NCI-H2029 treated with DMSO at 0.1 percent for 48 hours (cell line): ENCODE measurements at regions not wholly inside any gene's neighbourhood (a gene's known extent, or its start where the extent isn't known, plus 50 kb on each side); places are given as distances from the start of the nearest gene placed in this dataset.

Experiments
- DNase-seq: peaks from one replicate; lab custom pipeline; 2025; lab: John Stamatoyannopoulos, UW

DNA sequence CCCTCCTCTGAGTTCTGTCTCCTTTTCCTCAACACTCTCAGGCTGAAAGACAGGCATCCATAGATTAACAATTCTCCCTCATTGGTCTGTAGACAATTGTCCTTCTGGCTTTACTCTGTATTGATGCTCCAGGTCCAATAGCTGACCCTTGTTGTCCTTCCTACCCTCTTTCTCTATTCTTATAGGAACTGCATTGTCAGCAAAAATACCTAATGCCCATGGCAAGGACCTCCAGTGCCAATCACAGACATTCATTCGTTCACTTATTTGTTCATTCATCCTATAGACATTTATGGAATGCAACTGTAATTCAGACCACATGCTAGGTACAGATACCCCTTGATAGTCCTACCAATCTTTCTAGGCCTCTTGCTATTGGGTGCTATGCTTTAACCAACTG, 69.8 kb upstream of the DTNA start:
- no peak for DNase-seq

DNA sequence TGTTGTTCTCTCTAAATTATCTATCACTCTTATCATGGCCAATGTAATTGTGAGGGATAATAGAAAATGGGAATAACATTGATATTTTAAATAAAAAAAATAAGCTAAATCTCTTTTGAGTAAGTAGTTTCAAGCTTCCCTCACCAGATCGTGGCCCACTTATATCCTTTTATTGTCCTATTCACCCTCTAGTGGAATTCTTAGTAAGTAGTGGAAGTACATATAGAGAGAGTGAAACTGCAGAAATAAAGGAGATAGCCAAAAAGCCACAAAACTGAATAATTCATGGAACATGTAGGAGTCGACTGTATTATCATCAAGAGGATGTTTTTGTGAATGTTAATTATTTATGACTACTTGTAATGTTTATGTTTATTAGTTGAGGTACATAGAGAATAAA, 66.1 kb upstream of the DTNA start:
- DNase-seq: no peak

DNA sequence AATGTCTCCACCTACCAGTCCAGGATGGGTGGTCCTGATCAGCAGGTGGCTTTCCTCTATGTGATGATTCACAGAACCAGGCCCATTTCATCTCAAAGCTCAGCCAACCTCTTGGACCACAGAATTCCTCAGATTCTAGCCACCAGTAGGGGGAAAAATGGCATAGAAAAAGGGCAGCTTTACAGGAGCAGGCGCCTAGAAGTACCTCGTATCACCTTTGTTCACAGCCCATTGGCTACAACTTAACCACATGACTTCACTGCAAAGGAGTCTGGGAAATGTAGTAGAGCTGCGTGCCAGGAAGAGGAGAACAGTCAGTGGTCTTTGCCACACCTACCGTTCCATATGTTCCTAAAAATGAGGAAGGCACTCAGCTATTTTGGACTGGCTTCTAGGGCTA, 62.8 kb upstream of the DTNA start:
- no peak for DNase-seq

DNA sequence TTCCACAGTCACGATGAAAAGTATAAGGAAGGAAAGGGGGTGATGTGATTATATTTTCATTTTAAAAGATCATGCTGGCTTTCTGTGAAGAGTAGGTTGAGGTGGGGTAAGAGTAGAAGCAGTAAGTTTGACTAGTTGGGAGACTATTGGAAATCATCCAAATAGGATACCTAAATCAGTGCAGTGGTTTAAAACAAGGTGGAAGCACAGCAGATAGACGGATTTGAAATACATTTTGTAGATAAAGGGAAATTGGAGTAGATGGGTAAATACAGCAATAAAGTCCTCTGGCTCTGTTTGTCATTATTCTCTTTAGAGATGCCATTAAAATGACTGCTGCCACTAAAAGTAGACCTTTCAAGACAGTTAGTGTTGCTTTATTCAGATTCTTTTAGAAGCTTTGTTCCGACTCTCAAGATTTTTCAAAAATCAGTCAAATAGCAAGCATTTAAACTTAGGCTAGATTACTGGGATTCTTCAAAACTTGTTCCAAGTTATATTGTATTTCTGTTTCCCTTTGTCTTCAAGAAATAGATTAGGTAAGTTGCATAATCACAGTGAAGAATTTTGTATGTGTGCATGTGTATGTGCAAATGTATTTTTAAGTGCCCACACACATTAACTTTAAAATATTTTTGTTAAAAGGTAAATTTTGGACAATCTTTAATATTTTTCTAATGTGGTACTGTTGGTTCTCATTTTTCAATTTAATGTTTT, 61.7 kb upstream of the DTNA start:
- DNase-seq: no peak

DNA sequence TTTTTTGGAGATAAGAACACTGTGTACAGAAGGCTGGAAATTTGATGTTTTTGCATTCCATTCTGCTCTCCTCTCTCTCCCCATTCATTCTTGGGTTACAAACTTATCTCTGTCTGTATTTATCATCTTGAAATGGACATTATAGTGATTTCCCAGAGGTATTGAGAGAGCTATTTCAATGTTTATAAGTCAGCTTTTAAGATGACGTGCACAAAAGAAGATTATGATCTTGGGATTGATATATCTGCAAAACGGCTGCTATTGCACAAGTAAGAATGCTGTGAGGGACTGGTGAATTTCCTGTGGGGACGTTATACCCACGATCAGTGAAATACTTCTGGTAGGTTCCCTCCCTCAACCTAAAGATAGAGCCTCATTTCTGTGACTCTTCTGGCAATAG, 61.0 kb upstream of the DTNA start:
- DNase-seq: no peak

DNA sequence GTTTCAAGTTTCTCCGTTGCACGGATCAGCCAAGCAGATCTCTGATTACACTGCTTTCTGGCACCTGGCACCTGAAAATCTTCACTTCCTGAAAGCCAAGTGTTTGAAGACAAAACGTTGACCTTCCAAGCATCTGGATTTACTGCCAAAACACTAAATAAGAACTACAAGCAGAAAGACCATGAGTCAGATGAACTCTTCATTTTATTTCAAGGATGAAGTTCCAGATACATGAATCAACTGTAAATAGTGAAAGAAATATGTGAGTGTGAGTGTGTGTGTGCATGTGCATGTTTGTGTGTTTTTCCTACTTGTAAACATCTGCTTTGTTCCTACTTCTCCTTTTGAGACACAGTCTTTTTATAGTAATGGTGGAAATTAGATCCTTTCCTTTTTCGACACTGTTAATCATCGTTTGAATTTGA, 60.0 kb upstream of the DTNA start:
- no peak for DNase-seq

DNA sequence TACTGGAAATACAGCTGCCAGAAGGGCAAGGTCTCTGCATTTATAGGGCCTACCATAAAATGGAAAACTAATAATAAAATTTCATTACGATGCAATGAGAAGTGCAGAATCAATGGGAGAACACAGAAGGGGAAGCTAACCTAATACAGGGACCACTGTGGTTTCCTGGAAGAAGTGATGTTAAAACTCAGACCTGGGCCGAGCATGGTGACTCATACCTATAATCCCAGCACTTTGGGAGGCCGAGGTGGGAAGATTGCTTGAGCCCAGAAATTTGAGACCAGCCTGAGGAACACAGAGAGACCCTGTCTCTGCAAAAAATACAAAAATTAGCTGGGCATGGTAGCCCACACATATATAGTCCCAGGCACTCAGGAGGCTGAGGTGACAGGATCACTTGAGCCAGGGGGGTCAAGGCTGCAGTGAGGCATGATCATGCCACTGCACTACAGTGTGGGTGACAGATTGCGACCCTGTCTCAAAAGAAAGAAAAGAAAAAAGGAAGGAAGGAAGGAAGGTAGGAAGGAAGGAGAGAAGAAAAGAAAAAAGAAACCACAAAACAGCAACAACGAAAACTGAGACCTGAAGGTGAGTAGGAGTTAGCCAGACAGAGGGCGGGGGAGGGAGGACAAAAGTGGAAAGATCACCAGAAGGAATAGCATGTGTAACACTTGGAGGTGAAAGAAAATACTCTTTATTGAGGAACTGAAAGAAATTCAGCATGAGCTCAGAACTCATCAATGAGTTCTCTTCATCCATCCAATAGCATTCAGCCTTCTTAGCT, 58.3 kb upstream of the DTNA start:
- DNase-seq: no peak

DNA sequence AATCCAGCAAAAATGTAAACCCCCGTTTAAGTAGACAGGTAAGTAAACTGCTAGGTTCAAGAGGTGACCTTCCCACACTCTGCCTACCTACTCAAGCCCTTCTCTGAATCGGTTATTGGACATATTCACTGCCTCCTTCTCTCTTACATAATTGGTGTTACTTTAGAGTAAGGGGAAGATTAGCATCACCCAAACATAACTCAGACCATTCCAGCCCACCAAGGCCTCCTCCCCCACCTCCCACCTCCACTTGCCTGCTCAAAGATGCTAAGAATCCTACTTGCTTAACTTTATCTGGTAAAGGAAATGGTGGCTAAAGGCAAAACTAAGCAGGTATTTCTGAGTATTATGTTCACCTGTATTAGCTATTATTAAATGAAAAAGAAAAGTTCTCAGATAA, 55.0 kb upstream of the DTNA start:
- no peak for DNase-seq

DNA sequence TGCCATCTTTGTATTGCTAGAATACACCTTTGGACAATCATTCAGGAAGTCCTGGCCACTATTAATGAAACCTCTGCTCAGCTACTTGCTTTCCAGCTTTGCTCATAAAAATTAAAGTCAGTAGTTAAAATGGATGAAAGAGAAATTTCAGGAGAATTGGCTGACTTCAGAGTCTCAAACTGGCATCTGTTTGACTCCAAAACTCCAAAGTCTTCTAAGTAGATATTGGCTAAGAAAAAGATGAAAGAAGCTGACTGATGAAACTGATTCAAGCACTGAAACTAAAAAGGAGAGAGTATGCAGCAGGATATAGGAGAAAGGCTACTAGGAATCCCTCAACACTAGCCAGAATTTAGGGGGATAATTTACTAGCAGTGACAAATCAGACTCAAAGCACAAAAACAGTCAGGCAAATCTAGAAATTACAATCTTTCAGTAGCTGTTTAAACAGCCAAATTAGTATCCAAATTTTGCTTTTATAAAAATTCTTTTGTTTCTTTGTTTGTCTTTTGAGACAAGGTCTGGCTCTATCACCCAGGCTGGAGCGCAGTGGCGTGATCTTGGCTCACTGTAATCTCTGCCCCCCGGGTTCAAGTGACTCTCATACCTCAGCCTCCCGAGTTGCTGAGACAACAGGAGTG, 52.1 kb upstream of the DTNA start:
- DNase-seq: no peak

DNA sequence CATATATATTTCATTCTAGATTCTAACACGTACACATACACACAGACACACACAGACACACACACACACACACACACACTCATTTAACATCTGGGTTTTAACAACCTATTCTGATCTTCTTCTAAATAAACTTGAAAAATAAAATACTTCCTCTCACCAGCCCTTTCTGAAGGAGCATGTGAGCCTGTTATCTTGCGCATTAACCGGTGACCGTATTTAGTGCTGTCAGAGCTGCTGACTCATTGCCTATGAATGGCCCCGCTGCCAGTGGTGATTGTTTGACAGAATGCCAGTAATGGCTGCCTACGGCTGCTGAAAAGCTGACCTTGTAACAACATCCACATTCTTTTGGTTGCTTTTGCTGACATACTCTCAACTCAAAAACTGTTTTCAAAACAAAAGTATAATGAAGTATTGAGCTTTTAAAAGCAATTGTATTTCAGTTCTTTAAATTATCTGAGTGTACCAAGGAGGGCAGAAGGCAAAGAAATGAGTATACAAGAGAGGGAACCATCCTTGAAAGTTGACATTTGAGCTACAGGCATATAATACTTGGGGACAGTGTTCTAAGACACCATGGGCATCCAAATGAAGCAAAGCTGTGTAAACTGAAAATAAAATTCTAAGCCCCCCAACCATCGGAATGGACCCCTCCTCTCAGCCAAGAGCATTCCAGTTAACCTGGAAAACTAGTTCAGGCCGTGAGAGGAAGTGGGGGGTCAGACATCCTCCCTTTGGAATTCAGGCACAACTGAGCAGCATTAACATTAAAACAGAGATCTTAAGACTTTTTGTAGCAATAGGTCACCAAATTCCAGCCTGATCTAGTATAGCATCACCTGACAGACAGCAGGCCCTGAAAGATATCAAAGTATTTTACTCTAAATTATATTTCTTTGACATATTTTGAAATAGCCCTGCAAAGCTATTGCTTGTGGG, 50.2 kb upstream of the DTNA start:
- DNase-seq: peak; percentile 68
